GM21390 (cell line): ENCODE measurements at regions not wholly inside any gene's neighbourhood (a gene's known extent, or its start where the extent isn't known, plus 50 kb on each side); places are given as distances from the start of the nearest gene placed in this dataset.
"Not testable (repeated sequence)": the region's sequence is repeated elsewhere in the genome, so short reads cannot be mapped to it uniquely, and the experiment has no call there.

Experiments
- ATAC-seq: cut with Tn5 transposase; IDR thresholded peaks from one replicate; pipeline ENCODE4 v1.9.1; 2021; ENCODE audit not compliant: unreplicated experiment

GRCh38 chr17:20733923-20734322 lies 154.4 kb downstream of the CDRT15L2 start:
- no peak for ATAC-seq

- no peak for ATAC-seq
Observed at GRCh38 chr17:20735796-20736195, 156.3 kb downstream of the CDRT15L2 start.

- ATAC-seq: not testable (repeated sequence)
Observed at GRCh38 chr17:20737636-20738035, 158.1 kb downstream of the CDRT15L2 start.

GRCh38 chr17:20771104-20771503 lies 191.6 kb downstream of the CDRT15L2 start:
- no peak for ATAC-seq

- no peak for ATAC-seq
Observed at GRCh38 chr17:20774472-20775135, 195.1 kb downstream of the CDRT15L2 start.

- no peak for ATAC-seq
Observed at GRCh38 chr17:20775331-20775730, 195.8 kb downstream of the CDRT15L2 start.

GRCh38 chr17:20779521-20779920 lies 200.0 kb downstream of the CDRT15L2 start:
- no peak for ATAC-seq

GRCh38 chr17:20781260-20781659 lies 201.7 kb downstream of the CDRT15L2 start:
- no peak for ATAC-seq

GRCh38 chr17:20781869-20782268 lies 202.3 kb downstream of the CDRT15L2 start:
- not testable (repeated sequence) for ATAC-seq

GRCh38 chr17:20783091-20783490 lies 203.6 kb downstream of the CDRT15L2 start:
- ATAC-seq: no peak

GRCh38 chr17:20784100-20784665 lies 204.7 kb downstream of the CDRT15L2 start:
- no peak for ATAC-seq

GRCh38 chr17:20787281-20787680 lies 207.8 kb downstream of the CDRT15L2 start:
- ATAC-seq: no peak

- no peak for ATAC-seq
Observed at GRCh38 chr17:20791626-20792025, 212.1 kb downstream of the CDRT15L2 start.

- ATAC-seq: not testable (repeated sequence)
Observed at GRCh38 chr17:20794532-20794931, 215.0 kb downstream of the CDRT15L2 start.

GRCh38 chr17:20797292-20797691 lies 217.8 kb downstream of the CDRT15L2 start:
- ATAC-seq: no peak

- ATAC-seq: no peak
Observed at GRCh38 chr17:20800146-20800545, 220.6 kb downstream of the CDRT15L2 start.

GRCh38 chr17:20805751-20806150 lies 226.2 kb downstream of the CDRT15L2 start:
- no peak for ATAC-seq

GRCh38 chr17:20807566-20807965 lies 228.0 kb downstream of the CDRT15L2 start:
- not testable (repeated sequence) for ATAC-seq

GRCh38 chr17:20815410-20815809 lies 227.4 kb downstream of the USP22 start:
- not testable (repeated sequence) for ATAC-seq

- ATAC-seq: no peak
Observed at GRCh38 chr17:20823905-20824304, 218.9 kb downstream of the USP22 start.

GRCh38 chr17:20825539-20825938 lies 217.3 kb downstream of the USP22 start:
- ATAC-seq: no peak

GRCh38 chr17:20840453-20840852 lies 202.4 kb downstream of the USP22 start:
- ATAC-seq: not testable (repeated sequence)
